C4-2B (cell line): ENCODE measurements at regions not wholly inside any gene's neighbourhood (a gene's known extent, or its start where the extent isn't known, plus 50 kb on each side); places are given as distances from the start of the nearest gene placed in this dataset.

Experiments used
- CTCF ChIP-seq: fragments of 450-650 bp; conservative IDR thresholded peaks from 2 replicates; pipeline ENCODE4 v1.5.1; 2017; ENCODE audit warnings: mild to moderate bottlenecking
- ZFX ChIP-seq: fragments of 450-650 bp; IDR thresholded peaks from 2 replicates; pipeline ENCODE4 v1.6.1; 2017

- no peak for TF ChIP-seq CTCF
- no peak for TF ChIP-seq ZFX
Observed at GRCh38 chr13:67390462-67391086, 160.4 kb upstream of the PCDH9 start.
